ENCODE measurements at regions not wholly inside any gene's neighbourhood (a gene's known extent, or its start where the extent isn't known, plus 50 kb on each side); places are given as distances from the start of the nearest gene placed in this dataset.
"Not testable (repeated sequence)": the region's sequence is repeated elsewhere in the genome, so short reads cannot be mapped to it uniquely, and the experiment has no call there.

GRCh38 chr2:193891023-193891422 lies 1696.3 kb upstream of the TMEFF2 start:
- no peak for DNase-seq

DNA sequence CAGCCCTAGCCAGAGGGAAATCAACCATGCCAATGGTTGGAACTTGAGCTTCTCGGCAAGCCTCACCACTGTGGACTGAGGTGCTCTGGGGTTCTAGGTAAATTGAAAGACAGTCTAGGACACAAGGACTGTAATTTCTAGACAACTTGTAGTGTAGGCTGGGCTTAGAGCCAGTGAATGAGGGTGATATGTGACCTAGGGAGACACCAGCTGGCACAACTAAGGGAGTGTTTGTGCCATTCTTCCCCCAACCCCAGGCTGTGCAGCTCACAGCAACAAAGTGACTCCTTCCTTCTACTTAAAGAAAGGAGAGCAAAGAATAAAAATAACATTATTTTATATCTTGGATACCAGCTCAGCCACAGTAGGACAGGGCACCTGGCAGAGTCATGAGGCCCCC lies 1690.7 kb upstream of the TMEFF2 start:
- no peak for DNase-seq

GRCh38 chr2:193883820-193884219 lies 1689.1 kb upstream of the TMEFF2 start:
- no peak for DNase-seq

DNA sequence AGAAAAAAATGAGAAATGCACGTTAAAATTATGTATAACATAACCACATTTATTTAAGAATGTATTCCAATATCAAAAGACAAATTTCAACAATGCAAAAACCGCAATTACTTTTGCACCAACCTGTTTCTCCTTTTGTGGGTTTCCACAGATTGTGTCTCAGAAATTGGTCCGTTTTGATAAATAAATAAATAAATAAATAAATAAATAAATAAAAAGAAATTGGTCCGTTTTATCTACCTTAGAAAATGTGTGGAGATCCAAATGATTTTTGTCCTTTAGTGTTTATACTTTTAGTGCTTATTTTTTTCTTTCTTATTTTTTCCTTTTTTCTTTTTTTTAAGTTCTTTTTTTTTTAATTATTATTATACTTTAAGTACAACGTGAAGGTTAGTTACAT lies 1682.2 kb upstream of the TMEFF2 start:
- DNase-seq, result no peak

GRCh38 chr2:193869564-193869963 lies 1674.8 kb upstream of the TMEFF2 start:
- DNase-seq, result no peak

DNA sequence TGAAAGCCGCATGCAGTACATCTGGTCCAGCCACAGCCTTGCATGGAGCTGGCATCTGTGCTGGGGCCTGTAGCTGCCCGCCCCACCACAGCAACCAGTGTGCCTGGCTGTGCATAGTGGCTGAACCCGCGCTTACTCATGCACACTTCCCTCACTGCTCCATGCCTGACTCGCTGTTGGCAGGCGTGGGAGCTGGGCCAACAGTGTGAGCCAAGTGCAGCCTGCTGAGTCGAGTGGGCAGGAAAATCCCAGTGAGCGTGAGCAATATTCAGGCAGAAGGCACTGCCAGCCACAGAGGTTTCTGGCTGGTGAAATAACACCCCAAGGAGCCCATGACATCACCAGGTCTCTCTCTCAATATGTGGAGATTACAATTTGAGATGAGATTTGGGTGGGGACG lies 1674.1 kb upstream of the TMEFF2 start:
- DNase-seq, result no peak

- DNase-seq, result no peak
These were observed 1673.4 kb upstream of the TMEFF2 start for GRCh38 chr2:193868132-193868531.

- DNase-seq, result no peak
These were observed 1672.7 kb upstream of the TMEFF2 start for GRCh38 chr2:193867454-193867853.

DNA sequence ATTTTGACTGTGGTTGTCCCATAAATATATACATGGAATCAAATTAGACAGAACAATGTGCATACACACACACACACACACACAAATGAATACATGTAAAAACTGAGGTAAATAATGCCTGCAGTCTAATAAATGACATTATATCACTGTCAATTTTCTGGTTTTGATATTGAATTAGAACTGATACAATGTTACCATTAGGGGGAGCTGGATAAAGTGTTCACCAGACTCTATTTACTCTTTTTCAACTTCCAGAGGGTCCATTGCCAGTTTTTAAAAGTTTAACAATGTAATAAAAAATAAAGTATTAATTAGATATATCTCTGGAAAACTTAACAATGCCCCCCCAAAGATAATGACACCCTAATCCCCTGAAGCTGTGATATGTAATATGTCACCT lies 1666.8 kb upstream of the TMEFF2 start:
- DNase-seq, result no peak

DNA sequence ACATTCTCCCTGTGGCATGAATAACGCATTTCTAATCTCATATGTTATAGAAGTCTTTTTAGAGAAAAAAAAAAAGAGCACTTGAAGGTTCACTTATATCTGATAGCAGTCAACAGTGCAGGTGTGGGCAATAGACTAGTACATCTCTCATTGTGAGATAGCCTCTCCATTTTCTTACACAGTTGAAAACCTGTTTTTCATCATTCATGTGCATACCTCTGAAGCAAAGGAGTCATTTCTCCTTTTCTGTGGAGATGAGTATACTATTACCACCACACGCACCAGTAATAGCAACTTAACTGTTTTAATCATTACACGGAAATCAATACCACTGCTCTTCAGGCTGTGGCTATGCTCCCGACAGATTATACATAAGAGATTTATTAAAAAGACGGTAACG lies 1653.3 kb upstream of the TMEFF2 start:
- no peak for DNase-seq

GRCh38 chr2:193847130-193847529 lies 1652.4 kb upstream of the TMEFF2 start:
- DNase-seq, result no peak

DNA sequence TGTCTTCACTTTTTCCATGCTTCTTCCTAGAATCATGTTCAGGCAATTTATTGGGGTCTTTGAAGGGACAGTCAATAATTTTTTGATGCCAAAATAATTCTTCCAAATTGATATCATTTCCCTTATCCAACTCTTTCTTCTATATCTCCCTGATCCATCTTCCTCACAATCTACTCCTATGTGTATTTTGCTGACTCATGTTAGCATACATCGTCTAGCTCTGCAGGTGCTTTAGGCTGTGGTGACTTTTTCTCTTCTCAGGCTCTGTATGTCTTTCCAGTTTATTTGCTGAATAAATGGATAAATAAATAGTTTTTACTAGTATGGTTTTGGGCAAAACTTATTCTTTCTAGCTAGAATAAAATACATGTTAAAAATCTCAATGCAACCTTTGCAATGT lies 1650.9 kb upstream of the TMEFF2 start:
- no peak for DNase-seq

- no peak for DNase-seq
These were observed 1648.9 kb upstream of the TMEFF2 start for GRCh38 chr2:193843675-193844074.

GRCh38 chr2:193841384-193842150 lies 1646.8 kb upstream of the TMEFF2 start:
- no peak for DNase-seq

- DNase-seq, result no peak
These were observed 1642.5 kb upstream of the TMEFF2 start for GRCh38 chr2:193837111-193837738.

- DNase-seq, result not testable (repeated sequence)
These were observed 1641.8 kb upstream of the TMEFF2 start for GRCh38 chr2:193836424-193837006.

DNA sequence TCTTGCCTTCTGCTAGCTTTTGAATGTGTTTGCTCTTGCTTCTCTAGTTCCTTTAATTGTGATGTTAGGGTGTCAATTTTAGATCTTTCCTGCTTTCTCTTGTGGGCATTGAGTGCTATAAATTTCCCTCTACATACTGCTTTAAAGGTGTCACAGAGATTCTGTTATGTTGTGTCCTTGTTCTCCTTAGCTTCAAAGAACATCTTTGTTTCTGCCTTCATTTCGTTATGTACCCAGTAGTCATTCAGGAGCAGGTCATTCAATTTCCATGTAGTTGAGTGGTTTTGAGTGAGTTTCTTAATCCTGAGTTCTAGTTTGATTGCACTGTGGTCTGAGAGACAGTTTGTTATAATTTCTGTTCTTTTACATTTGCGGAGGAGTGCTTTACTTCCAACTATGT lies 1639.2 kb upstream of the TMEFF2 start:
- DNase-seq, result not testable (repeated sequence)

DNA sequence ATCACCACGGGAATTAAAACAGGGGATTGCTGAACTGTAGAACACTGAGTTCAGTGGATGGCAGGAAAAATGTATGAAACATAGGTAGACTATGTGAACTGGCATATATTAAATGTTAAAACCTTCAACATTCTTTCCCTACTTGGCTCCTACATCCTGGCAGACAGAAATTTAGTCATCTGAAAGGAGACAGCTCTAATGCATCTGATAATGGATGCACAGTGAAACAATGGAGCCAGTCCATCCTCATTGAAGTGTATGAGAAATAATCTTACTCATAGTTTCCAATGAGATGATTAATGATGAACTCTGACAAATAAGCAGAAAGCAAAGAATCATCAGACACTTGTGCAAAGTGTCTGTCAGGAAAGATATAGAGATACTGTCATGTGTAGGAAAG lies 1629.7 kb upstream of the TMEFF2 start:
- no peak for DNase-seq

DNA sequence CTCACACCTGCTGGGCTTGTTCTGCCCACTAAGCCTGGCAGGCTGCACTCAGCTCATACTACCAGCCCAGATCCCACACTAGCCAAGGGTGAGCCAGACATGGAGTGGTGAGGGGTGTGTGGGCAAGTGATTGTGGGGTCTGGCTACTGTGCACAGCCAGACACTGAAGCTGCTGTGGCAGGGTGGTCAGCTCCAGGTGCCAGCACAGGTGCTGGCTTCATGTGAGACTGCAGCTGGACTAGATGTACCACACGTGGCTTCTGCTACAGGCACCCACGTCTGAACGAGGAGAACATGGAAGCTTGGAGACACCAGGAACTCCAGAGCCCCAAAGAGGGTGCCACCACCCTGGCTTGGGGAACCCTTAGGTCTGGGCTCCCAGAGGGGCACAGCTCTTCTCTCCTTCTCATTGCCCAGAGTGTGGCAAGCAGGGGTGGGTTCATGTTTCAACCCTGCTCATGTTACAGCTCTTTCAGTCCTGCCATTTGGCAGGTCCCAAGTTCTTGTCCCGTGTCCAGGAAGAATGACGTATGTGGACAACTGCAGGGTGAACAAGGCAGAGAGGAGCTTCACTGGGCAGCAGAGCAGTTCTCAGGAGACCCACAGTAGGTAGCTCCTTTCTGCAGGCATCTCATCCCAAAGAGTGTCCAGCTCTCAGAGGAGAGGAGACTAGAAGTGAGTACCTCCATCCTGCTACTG lies 1624.2 kb upstream of the TMEFF2 start:
- DNase-seq, result no peak

GRCh38 chr2:193816008-193816407 lies 1621.3 kb upstream of the TMEFF2 start:
- DNase-seq, result no peak

- no peak for DNase-seq
These were observed 1615.8 kb upstream of the TMEFF2 start for GRCh38 chr2:193810533-193810932.

DNA sequence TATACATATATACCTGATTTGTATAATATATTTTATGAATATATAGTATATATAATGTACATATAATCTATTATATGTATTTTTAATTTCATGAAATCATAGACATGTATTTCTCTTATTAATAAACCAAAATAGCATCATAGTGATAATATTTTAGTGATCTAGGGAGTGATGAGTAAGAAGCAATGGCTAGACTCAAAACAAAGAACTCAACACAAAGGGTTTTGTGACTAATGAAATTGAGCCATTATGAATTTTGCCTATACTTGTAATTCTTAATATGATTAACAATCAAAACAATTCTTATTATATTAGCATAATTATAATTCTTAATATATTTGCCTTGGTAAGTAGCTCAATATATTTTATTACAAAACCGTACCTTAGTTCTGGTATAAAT lies 1614.1 kb upstream of the TMEFF2 start:
- no peak for DNase-seq

DNA sequence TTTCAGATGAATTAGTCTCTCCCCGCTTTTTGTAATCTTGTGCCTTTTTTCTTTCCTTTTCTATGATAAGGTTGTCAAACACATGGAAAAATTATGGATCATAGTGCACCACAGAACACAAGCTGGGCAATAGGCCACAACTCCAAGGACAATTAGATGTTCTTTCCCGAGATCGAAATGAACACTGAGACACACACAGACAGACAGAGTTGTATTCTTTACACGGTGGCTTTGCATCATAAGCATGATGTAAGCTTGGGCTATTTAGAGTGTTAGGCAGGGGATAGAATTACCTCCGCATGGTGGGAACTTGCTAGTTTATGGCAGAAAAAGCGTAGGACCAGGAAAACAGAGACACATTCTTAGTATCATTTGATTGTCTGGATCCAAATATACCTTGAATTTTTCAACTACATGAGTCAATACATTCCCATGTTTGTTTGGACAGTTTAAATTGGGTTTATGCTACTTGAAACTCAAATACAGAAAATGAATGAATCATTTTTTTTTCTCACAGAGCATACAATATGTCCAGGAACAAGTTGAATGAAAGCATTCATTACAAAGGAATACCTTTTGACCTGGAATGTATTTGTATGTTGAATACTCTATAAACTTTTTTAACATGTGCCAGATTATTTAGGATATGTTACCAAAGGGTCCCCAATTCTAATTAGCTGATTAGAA lies 1611.5 kb upstream of the TMEFF2 start:
- no peak for DNase-seq
